ENCODE measurements at regions not wholly inside any gene's neighbourhood (a gene's known extent, or its start where the extent isn't known, plus 50 kb on each side); places are given as distances from the start of the nearest gene placed in this dataset.

DNA sequence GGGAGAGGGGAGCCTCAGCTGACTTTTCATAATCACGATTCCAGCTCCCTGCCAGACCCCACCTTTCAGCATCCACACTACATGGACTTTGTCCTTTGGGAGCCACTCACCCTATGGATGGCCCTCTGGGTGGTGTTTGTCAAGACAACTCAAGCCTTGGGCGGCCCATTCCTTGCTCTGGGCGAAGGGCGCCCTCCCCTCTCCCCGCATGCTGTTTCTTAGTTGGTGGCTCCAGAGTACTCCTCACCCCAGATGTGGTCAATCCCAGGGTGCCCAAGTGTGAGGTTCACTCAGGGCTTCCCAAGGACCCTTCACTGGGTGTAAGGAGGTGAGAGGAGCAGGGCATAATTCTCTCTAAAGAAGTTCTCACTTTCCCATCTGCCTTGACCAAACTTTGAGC is 710.0 kb downstream of the QKI start:
- intact Hi-C loops (cut with micrococcal nuclease), result no loop called here
- H4K8ac ChIP-seq (ENCODE audit: low read depth in 2 of 2, low read length in 2 of 2), result no peak overlapping the region
- no peaks in the 10 kb centered on the region for H3K9me1 ChIP-seq (ENCODE audit: insufficient read depth, low read length)
- H3K4me1 ChIP-seq (ENCODE audit: control insufficient read depth, insufficient read depth, low read length), result no peaks in the 10 kb centered on the region
- POLR2A ChIA-PET (ENCODE audit: unreplicated experiment), result no interaction called here
- in situ Hi-C loops (cut with MboI; ENCODE audit: low sequenced_read_pairs), result no loop called here
- no peak overlapping the region for H3K4me3 ChIP-seq (ENCODE audit: insufficient read depth, low read depth, low read length)
- TF ChIP-seq FOS (IDR thresholded peaks at IDR 0.05; ENCODE audit: low read depth, low read length) (no peak), RCOR1 (IDR thresholded peaks at IDR 0.05; ENCODE audit: insufficient replicate concordance, low read length) (no peak), RAD21 (IDR thresholded peaks at IDR 0.05; ENCODE audit: low read length) (no peak), NFE2L2 (IDR thresholded peaks at IDR 0.05; ENCODE audit: low read depth, low read length) (no peak), RFX5 (IDR thresholded peaks at IDR 0.05; ENCODE audit: low read depth, low read length) (no peak), CEBPB (IDR thresholded peaks at IDR 0.05; ENCODE audit: low read depth, low read length) (no peak), SMC3 (IDR thresholded peaks at IDR 0.05; ENCODE audit: low read depth, low read length) (no peak), MAZ (IDR thresholded peaks at IDR 0.05; ENCODE audit: borderline replicate concordance, low read depth, low read length) (no peak), MXI1 (IDR thresholded peaks at IDR 0.05; ENCODE audit: borderline replicate concordance, low read depth, low read length) (no peak), POLR2A (IDR thresholded peaks at IDR 0.05; ENCODE audit: low read depth, low read length) (no peak), MAFK (IDR thresholded peaks at IDR 0.05; ENCODE audit: low read depth, low read length) (no peak), BHLHE40 (IDR thresholded peaks at IDR 0.05; ENCODE audit: low read depth, low read length) (no peak), CHD1 (IDR thresholded peaks at IDR 0.05; ENCODE audit: low read depth, low read length) (no peak)
- TF ChIP-seq, protein P1, sequence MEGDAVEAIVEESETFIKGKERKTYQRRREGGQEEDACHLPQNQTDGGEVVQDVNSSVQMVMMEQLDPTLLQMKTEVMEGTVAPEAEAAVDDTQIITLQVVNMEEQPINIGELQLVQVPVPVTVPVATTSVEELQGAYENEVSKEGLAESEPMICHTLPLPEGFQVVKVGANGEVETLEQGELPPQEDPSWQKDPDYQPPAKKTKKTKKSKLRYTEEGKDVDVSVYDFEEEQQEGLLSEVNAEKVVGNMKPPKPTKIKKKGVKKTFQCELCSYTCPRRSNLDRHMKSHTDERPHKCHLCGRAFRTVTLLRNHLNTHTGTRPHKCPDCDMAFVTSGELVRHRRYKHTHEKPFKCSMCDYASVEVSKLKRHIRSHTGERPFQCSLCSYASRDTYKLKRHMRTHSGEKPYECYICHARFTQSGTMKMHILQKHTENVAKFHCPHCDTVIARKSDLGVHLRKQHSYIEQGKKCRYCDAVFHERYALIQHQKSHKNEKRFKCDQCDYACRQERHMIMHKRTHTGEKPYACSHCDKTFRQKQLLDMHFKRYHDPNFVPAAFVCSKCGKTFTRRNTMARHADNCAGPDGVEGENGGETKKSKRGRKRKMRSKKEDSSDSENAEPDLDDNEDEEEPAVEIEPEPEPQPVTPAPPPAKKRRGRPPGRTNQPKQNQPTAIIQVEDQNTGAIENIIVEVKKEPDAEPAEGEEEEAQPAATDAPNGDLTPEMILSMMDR (conservative IDR thresholded peaks at IDR 0.05; ENCODE audit: low read depth, low read length), result no peak
- TF ChIP-seq, protein P2, sequence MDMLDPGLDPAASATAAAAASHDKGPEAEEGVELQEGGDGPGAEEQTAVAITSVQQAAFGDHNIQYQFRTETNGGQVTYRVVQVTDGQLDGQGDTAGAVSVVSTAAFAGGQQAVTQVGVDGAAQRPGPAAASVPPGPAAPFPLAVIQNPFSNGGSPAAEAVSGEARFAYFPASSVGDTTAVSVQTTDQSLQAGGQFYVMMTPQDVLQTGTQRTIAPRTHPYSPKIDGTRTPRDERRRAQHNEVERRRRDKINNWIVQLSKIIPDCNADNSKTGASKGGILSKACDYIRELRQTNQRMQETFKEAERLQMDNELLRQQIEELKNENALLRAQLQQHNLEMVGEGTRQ (IDR thresholded peaks at IDR 0.05; ENCODE audit: low read depth, low read length), result no peak
- TF ChIP-seq, protein P3, sequence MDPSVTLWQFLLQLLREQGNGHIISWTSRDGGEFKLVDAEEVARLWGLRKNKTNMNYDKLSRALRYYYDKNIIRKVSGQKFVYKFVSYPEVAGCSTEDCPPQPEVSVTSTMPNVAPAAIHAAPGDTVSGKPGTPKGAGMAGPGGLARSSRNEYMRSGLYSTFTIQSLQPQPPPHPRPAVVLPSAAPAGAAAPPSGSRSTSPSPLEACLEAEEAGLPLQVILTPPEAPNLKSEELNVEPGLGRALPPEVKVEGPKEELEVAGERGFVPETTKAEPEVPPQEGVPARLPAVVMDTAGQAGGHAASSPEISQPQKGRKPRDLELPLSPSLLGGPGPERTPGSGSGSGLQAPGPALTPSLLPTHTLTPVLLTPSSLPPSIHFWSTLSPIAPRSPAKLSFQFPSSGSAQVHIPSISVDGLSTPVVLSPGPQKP (IDR thresholded peaks at IDR 0.05; ENCODE audit: borderline replicate concordance, low read depth, low read length), result no peak
- peaks cover 25% of the 10 kb centered on the region for H3K9me3 ChIP-seq (ENCODE audit: control insufficient read depth, insufficient read depth, low read length)
- no peak overlapping the region for H2AFZ ChIP-seq (replicated peaks; ENCODE audit: low read length, poor library complexity)
- no peak overlapping the region for H3K14ac ChIP-seq (replicated peaks; ENCODE audit: low read depth, low read length)
- H3K4ac ChIP-seq (ENCODE audit: low read depth, low read length), result no peak overlapping the region
- ATAC-seq (ENCODE audit: low read depth), result no peak
- dilution Hi-C loops (cut with HindIII; ENCODE audit: low sequenced_read_pairs, unreplicated experiment), result no loop called here
- no peak for DNase-seq
- H2AK5ac ChIP-seq (ENCODE audit: low read depth, low read length), result no peak overlapping the region
- no peak overlapping the region for H2AK9ac ChIP-seq (replicated peaks; ENCODE audit: low read depth, low read length, poor library complexity)
- H3K27me3 ChIP-seq (ENCODE audit: control insufficient read depth, insufficient read depth, low read length), result no peaks in the 10 kb centered on the region
- H3K79me1 ChIP-seq (ENCODE audit: low read depth in 1 of 2, low read length in 2 of 2), result no peaks in the 10 kb centered on the region
- no peak overlapping the region for H3K9ac ChIP-seq (ENCODE audit: low read depth, low read length)
- H3K56ac ChIP-seq (ENCODE audit: extremely low read depth, insufficient read depth, low read length), result no peak overlapping the region
- no peak overlapping the region for H3K23ac ChIP-seq (ENCODE audit: low read depth, low read length)
- H3K36me3 ChIP-seq (ENCODE audit: control insufficient read depth, insufficient read depth, low read length), result no peaks in the 10 kb centered on the region
- CTCF ChIA-PET, result no interaction called here
- H4K20me1 ChIP-seq (ENCODE audit: insufficient read depth, low read length), result no peaks in the 10 kb centered on the region
- no peak overlapping the region for H4K91ac ChIP-seq (ENCODE audit: insufficient read depth, low read depth, low read length)
- H2BK5ac ChIP-seq (ENCODE audit: low read depth, low read length, poor library complexity, severe bottlenecking), result no peak overlapping the region
- H4K5ac ChIP-seq (ENCODE audit: low read depth, low read length), result no peak overlapping the region
- no peak overlapping the region for H2BK20ac ChIP-seq (ENCODE audit: low read depth, low read length)
- no TSS peak for BruUV-seq (replicated peaks)
- no CpG with 5 or more reads among the region's 5 CpGs for WGBS, 2 experiments (ENCODE audit: extremely low coverage in 2 of 2, insufficient read length in 1 of 2)
- no peak overlapping the region for H3K4me2 ChIP-seq (ENCODE audit: low read depth, low read length)
- H2BK120ac ChIP-seq (ENCODE audit: low read depth, low read length), result no peak overlapping the region
- no peak overlapping the region for H3K27ac ChIP-seq (ENCODE audit: insufficient read depth, low read length)
- no peak overlapping the region for H2BK15ac ChIP-seq (ENCODE audit: low read depth, low read length)
- H3K18ac ChIP-seq (ENCODE audit: low read depth, low read length), result no peak overlapping the region

Data from IMR-90 (cell line).